K562 (cell line): ENCODE measurements at regions not wholly inside any gene's neighbourhood (a gene's known extent, or its start where the extent isn't known, plus 50 kb on each side); places are given as distances from the start of the nearest gene placed in this dataset.
A peak's percentile ranks its signal among the peaks of the same experiment; 100 is the strongest.

Experiments
- ATAC-seq: fragments of 200-7000 bp; cut with Tn5 transposase; 3 replicates; pipeline ENCODE4 v1.9.1; 2020; ENCODE audit warnings: moderate library complexity
- BruUV-seq: library from RNA; stranded (reverse); fragments of 400-500 nt; replicated peaks from 2 replicates; lab custom pipeline; 2021; lab: Mats Ljungman, UMichigan
- CTCF ChIA-PET: fragments of 300-600 bp; formaldehyde crosslinking; extraction: SDS; loops from one replicate; lab custom pipeline; 2021; ENCODE audit warnings: low intra/inter-chr PET ratio; lab: Yijun Ruan, JAX
- POLR2A ChIA-PET: fragments of 300-600, 350-650 bp; sonication (Branson Sonifier 250); formaldehyde crosslinking; extraction: SDS; loops from one replicate; lab custom pipeline; 2021; ENCODE audit warnings: antibody characterized with exemption, inconsistent platforms; lab: Yijun Ruan, JAX
- DNase-seq, 4 experiments: peaks; one replicate each; pipeline versions ENCODE4 v3.0.0 to v3.0.0-alpha.2; 2011 to 2018; ENCODE audit warnings: low spot score in 3 of 4, mixed read lengths in 3 of 4; ENCODE audit errors: extremely low read depth in 1 of 4
- FAIRE-seq: peaks from 2 replicates; lab custom pipeline; 2011; peaks lifted over from hg19 to GRCh38; lab: Jason Lieb, UNC
- H2AFZ ChIP-seq: 2 replicates; pipeline ENCODE4 v1.6.0; 2011; ENCODE audit warnings: low read depth, low read length, control low read depth, inconsistent platforms
- H3K27ac ChIP-seq: fragments of 200-600 bp; 3 replicates; pipeline ENCODE4 v1.8.0; 2011; ENCODE audit warnings: low read depth, mild to moderate bottlenecking, control low read depth, inconsistent platforms, low read length, moderate library complexity, mixed read lengths; ENCODE audit errors: extremely low read depth
- H3K27me3 ChIP-seq, 2 experiments: fragments of 300-600 bp in 1 of 2; 2 replicates in 1 of 2; 3 replicates in 1 of 2; pipeline versions ENCODE4 v1.6.0 to v1.8.0; 2011; ENCODE audit warnings: inconsistent platforms in 2 of 2, low read length in 2 of 2, mild to moderate bottlenecking in 1 of 2, mixed read lengths in 1 of 2, moderate library complexity in 1 of 2; ENCODE audit not compliant: control insufficient read depth in 2 of 2, insufficient read depth in 2 of 2
- H3K36me3 ChIP-seq: fragments of 300-600 bp; 3 replicates; pipeline ENCODE4 v1.8.0; 2011; ENCODE audit warnings: mild to moderate bottlenecking, low read length, inconsistent platforms; ENCODE audit not compliant: control insufficient read depth, insufficient read depth
- H3K4me1 ChIP-seq, 2 experiments: fragments of 200-600 bp in 1 of 2; replicated peaks in 1 of 2; 2 replicates in 1 of 2; 3 replicates in 1 of 2; pipeline versions ENCODE4 v1.5.1 to v1.8.0; 2011; ENCODE audit warnings: inconsistent platforms in 2 of 2, low read length in 2 of 2, mild to moderate bottlenecking in 1 of 2, mixed read lengths in 1 of 2, moderate library complexity in 1 of 2; ENCODE audit not compliant: control insufficient read depth in 2 of 2, insufficient read depth in 2 of 2
- H3K4me2 ChIP-seq: 2 replicates; pipeline ENCODE4 v1.6.1; 2011; ENCODE audit warnings: low read length, control low read depth, inconsistent platforms, mixed read lengths; ENCODE audit not compliant: insufficient read depth
- H3K4me3 ChIP-seq: fragments of 200-600 bp; sonication (generic), shearing (Covaris generic); 2 replicates; pipeline ENCODE4 v1.5.1; 2016; ENCODE audit warnings: control low read depth, inconsistent platforms
- H3K79me2 ChIP-seq: fragments of 200-600 bp; 3 replicates; pipeline ENCODE4 v1.8.0; 2011; ENCODE audit warnings: low read length, inconsistent platforms; ENCODE audit not compliant: control insufficient read depth, insufficient read depth
- H3K9ac ChIP-seq, 2 experiments: 2 replicates each; pipeline versions ENCODE4 v1.6.0 to v1.6.1; 2011; ENCODE audit warnings: low read depth in 2 of 2, low read length in 2 of 2, control low read depth in 1 of 2, inconsistent platforms in 1 of 2, mild to moderate bottlenecking in 1 of 2, mixed read lengths in 1 of 2; ENCODE audit not compliant: insufficient read depth in 1 of 2
- H3K9me1 ChIP-seq: one replicate; pipeline ENCODE4 v1.6.0; 2011; ENCODE audit warnings: inconsistent platforms, mild to moderate bottlenecking, low read length, moderate library complexity; ENCODE audit not compliant: control insufficient read depth, insufficient read depth
- H3K9me3 ChIP-seq: replicated peaks from 2 replicates; pipeline ENCODE4 v1.5.1; 2011; ENCODE audit warnings: low read depth, low read length, inconsistent platforms; ENCODE audit not compliant: control insufficient read depth, insufficient read depth
- H4K20me1 ChIP-seq: replicated peaks from 2 replicates; pipeline ENCODE4 v1.6.1; 2011; ENCODE audit warnings: low read length, inconsistent platforms, mixed read lengths; ENCODE audit not compliant: control insufficient read depth, insufficient read depth
- EHMT2 ChIP-seq: fragments of 450-650 bp; IDR thresholded peaks from 2 replicates; pipeline ENCODE4 v1.6.1; 2018; ENCODE audit warnings: antibody characterized with exemption
- ZNF23 ChIP-seq: fragments of 250-450 bp; sonication (Bioruptor Pico); IDR thresholded peaks from 2 replicates; pipeline ENCODE4 v1.4.0; 2020; ENCODE audit warnings: mild to moderate bottlenecking
- in situ Hi-C: fragments of 300-500 bp; cut with MboI; formaldehyde crosslinking; loops from 4 replicates; pipeline ENCODE4 v1.15.0; 2018; ENCODE audit warnings: inconsistent platforms, mixed read lengths
- intact Hi-C: fragments of 100-400 bp; cut with micrococcal nuclease; formaldehyde crosslinking; loops from 2 replicates; pipeline ENCODE4 v1.14.2; 2022
- TF ChIP-seq, protein P1 (sequence below), 2 experiments: fragments of 450-650 bp; formaldehyde crosslinking in 1 of 2; IDR thresholded peaks; 2 replicates each; pipeline versions ENCODE4 v1.4.0 to v1.6.1; 2014 to 2020; ENCODE audit warnings: mild to moderate bottlenecking in 2 of 2, borderline replicate concordance in 1 of 2, low read depth in 1 of 2

DNA sequence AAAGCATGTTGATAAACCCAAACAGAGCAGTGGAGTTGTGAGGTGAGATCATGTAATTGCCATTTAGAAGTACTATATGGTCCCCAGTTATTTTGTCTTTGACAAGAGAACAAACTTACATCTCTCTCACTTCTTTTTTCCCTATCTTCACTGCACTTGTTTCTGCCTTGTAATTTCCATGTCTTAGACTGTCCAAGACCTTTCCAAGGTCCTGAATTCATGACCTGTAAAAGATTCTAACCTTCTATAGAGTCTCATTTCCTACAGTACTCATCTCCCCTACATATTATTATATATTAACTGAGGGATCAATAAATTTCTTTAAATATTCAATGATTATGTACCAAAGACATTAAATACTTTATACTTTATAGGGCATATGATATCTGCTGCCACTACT, 295.3 kb upstream of the KIF2B start:
- Histone ChIP-seq H3K79me2 (no peaks in the 10 kb centered on the region), H2AFZ (no peak overlapping the region), H3K27ac (no peak overlapping the region), H3K9me1 (no peaks in the 10 kb centered on the region), H3K4me2 (no peak overlapping the region), H3K9ac (no peak overlapping the region), H3K27me3 (no peaks in the 10 kb centered on the region), H3K4me1 (no peaks in the 10 kb centered on the region), H3K36me3 (no peaks in the 10 kb centered on the region), H3K4me3 (no peak overlapping the region), H4K20me1 (no peaks in the 10 kb centered on the region), H3K9me3 (no peaks in the 10 kb centered on the region)
- TF ChIP-seq EHMT2 = 0 out of 2 replicates have a peak, but pooled peaks have one; percentile 35
- no peak for TF ChIP-seq ZNF23 (CRISPR knock-in tag)
- TF ChIP-seq, protein P1, sequence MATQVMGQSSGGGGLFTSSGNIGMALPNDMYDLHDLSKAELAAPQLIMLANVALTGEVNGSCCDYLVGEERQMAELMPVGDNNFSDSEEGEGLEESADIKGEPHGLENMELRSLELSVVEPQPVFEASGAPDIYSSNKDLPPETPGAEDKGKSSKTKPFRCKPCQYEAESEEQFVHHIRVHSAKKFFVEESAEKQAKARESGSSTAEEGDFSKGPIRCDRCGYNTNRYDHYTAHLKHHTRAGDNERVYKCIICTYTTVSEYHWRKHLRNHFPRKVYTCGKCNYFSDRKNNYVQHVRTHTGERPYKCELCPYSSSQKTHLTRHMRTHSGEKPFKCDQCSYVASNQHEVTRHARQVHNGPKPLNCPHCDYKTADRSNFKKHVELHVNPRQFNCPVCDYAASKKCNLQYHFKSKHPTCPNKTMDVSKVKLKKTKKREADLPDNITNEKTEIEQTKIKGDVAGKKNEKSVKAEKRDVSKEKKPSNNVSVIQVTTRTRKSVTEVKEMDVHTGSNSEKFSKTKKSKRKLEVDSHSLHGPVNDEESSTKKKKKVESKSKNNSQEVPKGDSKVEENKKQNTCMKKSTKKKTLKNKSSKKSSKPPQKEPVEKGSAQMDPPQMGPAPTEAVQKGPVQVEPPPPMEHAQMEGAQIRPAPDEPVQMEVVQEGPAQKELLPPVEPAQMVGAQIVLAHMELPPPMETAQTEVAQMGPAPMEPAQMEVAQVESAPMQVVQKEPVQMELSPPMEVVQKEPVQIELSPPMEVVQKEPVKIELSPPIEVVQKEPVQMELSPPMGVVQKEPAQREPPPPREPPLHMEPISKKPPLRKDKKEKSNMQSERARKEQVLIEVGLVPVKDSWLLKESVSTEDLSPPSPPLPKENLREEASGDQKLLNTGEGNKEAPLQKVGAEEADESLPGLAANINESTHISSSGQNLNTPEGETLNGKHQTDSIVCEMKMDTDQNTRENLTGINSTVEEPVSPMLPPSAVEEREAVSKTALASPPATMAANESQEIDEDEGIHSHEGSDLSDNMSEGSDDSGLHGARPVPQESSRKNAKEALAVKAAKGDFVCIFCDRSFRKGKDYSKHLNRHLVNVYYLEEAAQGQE (IDR thresholded peaks at IDR 0.05; ENCODE audit: borderline replicate concordance) = peak; percentile 46; the same call in 1 of the 2 replicates
- TF ChIP-seq, protein P1 (CRISPR knock-in tag; IDR thresholded peaks at IDR 0.05; ENCODE audit: low read depth) = no peak
- ChIA-PET POLR2A (no interaction called here), CTCF (no interaction called here)
- no peak for FAIRE-seq
- in situ Hi-C loops (no loop called here), intact Hi-C loops (no loop called here)
- DNase-seq = no peak
- ATAC-seq = no peak
- BruUV-seq = no TSS peak
